Common myeloid progenitor, CD34-positive (primary cell): ENCODE measurements at regions not wholly inside any gene's neighbourhood (a gene's known extent, or its start where the extent isn't known, plus 50 kb on each side); places are given as distances from the start of the nearest gene placed in this dataset.

ENCODE experiments used
- CTCF ChIA-PET: fragments of 350-600 bp; sonication (Branson Sonifier 250); formaldehyde crosslinking; loops from one replicate; lab custom pipeline; 2021; ENCODE audit warnings: antibody characterized with exemption; lab: Charles Lee
- POLR2A ChIA-PET: fragments of 350-600 bp; sonication (Branson Sonifier 250); formaldehyde crosslinking; loops from one replicate; lab custom pipeline; 2021; ENCODE audit warnings: antibody characterized with exemption; lab: Charles Lee
- DNase-seq, 3 donors: peaks; one replicate each; pipeline versions ENCODE4 v3.0.0 to v3.0.0-alpha.2; 2013
- H3K27ac ChIP-seq, 2 experiments: 1 replicate in 1 of 2; 2 replicates in 1 of 2; pipeline ENCODE4 v1.7.0; 2013; ENCODE audit warnings: inconsistent platforms in 2 of 2, low read length in 2 of 2, mild to moderate bottlenecking in 2 of 2, low read depth in 1 of 2, moderate library complexity in 1 of 2; ENCODE audit not compliant: severe bottlenecking in 2 of 2, insufficient read depth in 1 of 2, poor library complexity in 1 of 2
- H3K27me3 ChIP-seq, 5 experiments: replicated peaks in 2 of 5; 1 replicate in 3 of 5; 2 replicates in 2 of 5; pipeline versions ENCODE4 v1.6.1 to v1.7.0; 2013; ENCODE audit warnings: low read length in 4 of 5, mild to moderate bottlenecking in 2 of 5, moderate library complexity in 2 of 5, inconsistent platforms in 1 of 5; ENCODE audit not compliant: insufficient read depth in 5 of 5, control insufficient read depth in 4 of 5
- H3K36me3 ChIP-seq, 4 experiments: 1 replicate in 2 of 4; 2 replicates in 2 of 4; pipeline versions ENCODE4 v1.6.1 to v1.7.0; 2013; ENCODE audit warnings: low read length in 3 of 4, control low read depth in 1 of 4, mild to moderate bottlenecking in 1 of 4; ENCODE audit not compliant: control insufficient read depth in 4 of 4, insufficient read depth in 4 of 4
- H3K4me1 ChIP-seq, 4 experiments: 1 replicate in 3 of 4; 2 replicates in 1 of 4; pipeline versions ENCODE4 v1.6.1 to v1.7.1; 2013; ENCODE audit warnings: low read length in 3 of 4, mild to moderate bottlenecking in 3 of 4, control low read depth in 1 of 4, inconsistent platforms in 1 of 4, moderate library complexity in 1 of 4; ENCODE audit not compliant: control insufficient read depth in 4 of 4, insufficient read depth in 4 of 4; ENCODE audit errors: control extremely low read depth in 1 of 4
- H3K4me3 ChIP-seq, 7 experiments: 1 replicate in 4 of 7; 2 replicates in 3 of 7; pipeline versions ENCODE4 v1.5.1 to v1.7.0; 2013; ENCODE audit warnings: mild to moderate bottlenecking in 7 of 7, low read length in 6 of 7, moderate library complexity in 6 of 7, inconsistent platforms in 2 of 7, low read depth in 2 of 7, control low read depth in 1 of 7; ENCODE audit not compliant: insufficient read depth in 4 of 7, control insufficient read depth in 1 of 7; ENCODE audit errors: extremely low read depth in 1 of 7
- H3K9me3 ChIP-seq, 5 experiments: 1 replicate in 4 of 5; 2 replicates in 1 of 5; pipeline versions ENCODE4 v1.6.1 to v1.7.1; 2013; ENCODE audit warnings: low read length in 4 of 5, mild to moderate bottlenecking in 2 of 5, inconsistent platforms in 1 of 5, low read depth in 1 of 5, moderate library complexity in 1 of 5; ENCODE audit not compliant: control insufficient read depth in 4 of 5, insufficient read depth in 2 of 5; ENCODE audit errors: control extremely low read depth in 1 of 5
- WGBS: methylation state at CpG from one replicate; pipeline ENCODE4 v1.1.5; 2013; ENCODE audit not compliant: insufficient coverage; 5-methylcytosine and 5-hydroxymethylcytosine counted together

- 65% methylated on average over 3 of the region's 4 CpGs for WGBS
- no peak for DNase-seq
- Histone ChIP-seq H3K4me1 (no peaks in the 10 kb centered on the region), H3K9me3 (no peaks in the 10 kb centered on the region), H3K27me3 (no peaks in the 10 kb centered on the region), H3K27ac (no peak overlapping the region), H3K4me3 (no peak overlapping the region), H3K36me3 (no peaks in the 10 kb centered on the region)
- ChIA-PET POLR2A (no interaction called here), CTCF (no interaction called here)
These were observed 663.4 kb downstream of the TMTC2 start for GRCh38 chr12:83349907-83350611.

GRCh38 chr12:83346333-83346732 is 659.6 kb downstream of the TMTC2 start:
- Histone ChIP-seq H3K36me3 (no peaks in the 10 kb centered on the region), H3K27ac (no peak overlapping the region), H3K9me3 (no peaks in the 10 kb centered on the region), H3K4me3 (no peak overlapping the region), H3K4me1 (no peaks in the 10 kb centered on the region), H3K27me3 (no peaks in the 10 kb centered on the region)
- no peak for DNase-seq
- CTCF ChIA-PET = no interaction called here
- POLR2A ChIA-PET = no interaction called here

- no peak overlapping the region for H3K27ac ChIP-seq
- no peaks in the 10 kb centered on the region for H3K27me3 ChIP-seq
- POLR2A ChIA-PET = no interaction called here
- H3K4me1 ChIP-seq = no peaks in the 10 kb centered on the region
- H3K36me3 ChIP-seq = no peaks in the 10 kb centered on the region
- CTCF ChIA-PET = no interaction called here
- DNase-seq = no peak
- no peak overlapping the region for H3K4me3 ChIP-seq
- H3K9me3 ChIP-seq = no peaks in the 10 kb centered on the region
These were observed 657.1 kb downstream of the TMTC2 start for GRCh38 chr12:83343767-83344166.

- ChIA-PET POLR2A (no interaction called here), CTCF (no interaction called here)
- Histone ChIP-seq H3K27me3 (no peaks in the 10 kb centered on the region), H3K4me1 (no peaks in the 10 kb centered on the region), H3K36me3 (no peaks in the 10 kb centered on the region), H3K27ac (no peak overlapping the region), H3K4me3 (no peak overlapping the region), H3K9me3 (no peaks in the 10 kb centered on the region)
- no peak for DNase-seq
- 100% methylated on average over 1 of the region's 2 CpGs for WGBS
These were observed 649.0 kb downstream of the TMTC2 start for GRCh38 chr12:83335748-83336147.

- no peak overlapping the region for H3K27ac ChIP-seq
- no peaks in the 10 kb centered on the region for H3K4me1 ChIP-seq
- POLR2A ChIA-PET = no interaction called here
- no peak overlapping the region for H3K4me3 ChIP-seq
- H3K9me3 ChIP-seq = no peaks in the 10 kb centered on the region
- CTCF ChIA-PET = no interaction called here
- no peaks in the 10 kb centered on the region for H3K36me3 ChIP-seq
- no peak for DNase-seq
- H3K27me3 ChIP-seq = no peaks in the 10 kb centered on the region
These were observed 640.0 kb downstream of the TMTC2 start for GRCh38 chr12:83326666-83327065.

GRCh38 chr12:83323866-83324265 is 637.2 kb downstream of the TMTC2 start:
- WGBS = 27% methylated on average over 1 of the region's 1 CpG

GRCh38 chr12:83322809-83323208 is 636.1 kb downstream of the TMTC2 start:
- no peak overlapping the region for H3K4me3 ChIP-seq
- ChIA-PET POLR2A (no interaction called here), CTCF (no interaction called here)
- no CpG with 5 or more reads among the region's 2 CpGs for WGBS
- no peaks in the 10 kb centered on the region for H3K27me3 ChIP-seq
- DNase-seq = no peak
- no peaks in the 10 kb centered on the region for H3K9me3 ChIP-seq
- no peaks in the 10 kb centered on the region for H3K36me3 ChIP-seq
- H3K27ac ChIP-seq = no peak overlapping the region
- H3K4me1 ChIP-seq = no peaks in the 10 kb centered on the region

More at GRCh38 chr12:83323866-83324265, 637.2 kb downstream of the TMTC2 start:
- Histone ChIP-seq H3K27ac (no peak overlapping the region), H3K4me3 (no peak overlapping the region), H3K27me3 (no peaks in the 10 kb centered on the region), H3K4me1 (no peaks in the 10 kb centered on the region), H3K9me3 (no peaks in the 10 kb centered on the region), H3K36me3 (no peaks in the 10 kb centered on the region)
- no peak for DNase-seq
- ChIA-PET POLR2A (no interaction called here), CTCF (no interaction called here)
